UCSD-AML1 (cell line): ENCODE measurements at regions not wholly inside any gene's neighbourhood (a gene's known extent, or its start where the extent isn't known, plus 50 kb on each side); places are given as distances from the start of the nearest gene placed in this dataset.
"Not testable (repeated sequence)": the region's sequence is repeated elsewhere in the genome, so short reads cannot be mapped to it uniquely, and the experiment has no call there.

Experiments used
- DNase-seq: peaks from one replicate; lab custom pipeline; 2025; ENCODE audit not compliant: unreplicated experiment; lab: John Stamatoyannopoulos, UW

GRCh38 chr6:20263059-20263458 is 50.8 kb upstream of the MBOAT1 start:
- no peak for DNase-seq

- no peak for DNase-seq
Observed at GRCh38 chr6:20265842-20266241, 53.6 kb upstream of the MBOAT1 start.

GRCh38 chr6:20266851-20267608 is 54.8 kb upstream of the MBOAT1 start:
- DNase-seq: no peak

- DNase-seq: no peak
Observed at GRCh38 chr6:20269181-20269580, 56.9 kb upstream of the MBOAT1 start.

- DNase-seq: no peak
Observed at GRCh38 chr6:20271818-20272217, 59.5 kb upstream of the MBOAT1 start.

GRCh38 chr6:20274137-20274536 is 61.9 kb upstream of the MBOAT1 start:
- no peak for DNase-seq

- not testable (repeated sequence) for DNase-seq
Observed at GRCh38 chr6:20275837-20276236, 63.6 kb upstream of the MBOAT1 start.

GRCh38 chr6:20277724-20278123 is 65.5 kb upstream of the MBOAT1 start:
- peak; percentile 29 for DNase-seq

GRCh38 chr6:20279051-20279450 is 66.8 kb upstream of the MBOAT1 start:
- DNase-seq: no peak

- peak; percentile 16 for DNase-seq
Observed at GRCh38 chr6:20279608-20280287, 67.5 kb upstream of the MBOAT1 start.

- DNase-seq: no peak
Observed at GRCh38 chr6:20280288-20280621, 68.0 kb upstream of the MBOAT1 start.

GRCh38 chr6:20284672-20285071 is 72.4 kb upstream of the MBOAT1 start:
- DNase-seq: no peak

GRCh38 chr6:20286968-20287565 is 74.8 kb upstream of the MBOAT1 start:
- no peak for DNase-seq

GRCh38 chr6:20291764-20292580 is 79.7 kb upstream of the MBOAT1 start:
- DNase-seq: peak; percentile 65

- no peak for DNase-seq
Observed at GRCh38 chr6:20292905-20293304, 80.6 kb upstream of the MBOAT1 start.

- DNase-seq: no peak
Observed at GRCh38 chr6:20301256-20301655, 89.0 kb upstream of the MBOAT1 start.

- no peak for DNase-seq
Observed at GRCh38 chr6:20302168-20302567, 89.9 kb upstream of the MBOAT1 start.

- no peak for DNase-seq
Observed at GRCh38 chr6:20302702-20303251, 90.5 kb upstream of the MBOAT1 start.

GRCh38 chr6:20306491-20306890 is 94.2 kb upstream of the MBOAT1 start:
- DNase-seq: no peak

- DNase-seq: no peak
Observed at GRCh38 chr6:20309186-20309585, 92.5 kb upstream of the E2F3 start.

GRCh38 chr6:20310185-20310584 is 91.5 kb upstream of the E2F3 start:
- no peak for DNase-seq
